CD4-positive, CD25-positive, alpha-beta regulatory T cell (primary cell): ENCODE measurements at regions not wholly inside any gene's neighbourhood (a gene's known extent, or its start where the extent isn't known, plus 50 kb on each side); places are given as distances from the start of the nearest gene placed in this dataset.

Source experiments
- ATAC-seq, 2 donors: fragments of 150-1000 bp; cut with Tn5 transposase; one replicate each; pipeline ENCODE4 v1.10.0; 2021; ENCODE audit warnings: low read depth in 2 of 2, moderate number of reproducible peaks in 2 of 2, moderate library complexity in 1 of 2
- DNase-seq, 3 donors: peaks; one replicate each; pipeline versions ENCODE4 v3.0.0 to v3.0.0-alpha.2; 2012 to 2022; ENCODE audit warnings: mixed read lengths in 1 of 3
- H3K27ac ChIP-seq: one replicate; pipeline ENCODE4 v1.7.0; 2013; ENCODE audit warnings: mild to moderate bottlenecking, low read length; ENCODE audit not compliant: insufficient read depth, poor library complexity, severe bottlenecking
- H3K27me3 ChIP-seq: one replicate; pipeline ENCODE4 v1.7.0; 2013; ENCODE audit warnings: low read length; ENCODE audit not compliant: control insufficient read depth, insufficient read depth
- H3K36me3 ChIP-seq: one replicate; pipeline ENCODE4 v1.7.0; 2013; ENCODE audit warnings: mild to moderate bottlenecking, low read length, moderate library complexity; ENCODE audit not compliant: control insufficient read depth, insufficient read depth
- H3K4me1 ChIP-seq: 2 replicates; pipeline ENCODE4 v1.7.0; 2013; ENCODE audit warnings: mild to moderate bottlenecking, low read length; ENCODE audit not compliant: insufficient read depth, control insufficient read depth, poor library complexity, severe bottlenecking
- H3K4me3 ChIP-seq: one replicate; pipeline ENCODE4 v1.7.0; 2013; ENCODE audit warnings: low read depth, mild to moderate bottlenecking, low read length, moderate library complexity
- H3K9me3 ChIP-seq, 2 experiments: 1 replicate in 1 of 2; 2 replicates in 1 of 2; pipeline ENCODE4 v1.7.0; 2013; ENCODE audit warnings: low read length in 2 of 2, mild to moderate bottlenecking in 1 of 2, moderate library complexity in 1 of 2; ENCODE audit not compliant: control insufficient read depth in 2 of 2
- H3K27ac Mint-ChIP-seq, 3 donors: one replicate each; pipeline ENCODE4 v1.8.0; 2020 to 2022; ENCODE audit warnings: mild to moderate bottlenecking in 3 of 3, mixed read lengths in 3 of 3, moderate library complexity in 2 of 3
- H3K27me3 Mint-ChIP-seq: one replicate; pipeline ENCODE4 v1.8.0; 2022; ENCODE audit warnings: mild to moderate bottlenecking, mixed read lengths
- H3K36me3 Mint-ChIP-seq: one replicate; pipeline ENCODE4 v1.8.0; 2020; ENCODE audit warnings: mixed read lengths
- H3K4me1 Mint-ChIP-seq, 4 donors: one replicate each; pipeline ENCODE4 v1.8.0; 2020 to 2022; ENCODE audit warnings: mixed read lengths in 4 of 4, mild to moderate bottlenecking in 1 of 4
- H3K4me3 Mint-ChIP-seq, 4 donors: one replicate each; pipeline ENCODE4 v1.8.0; 2020 to 2022; ENCODE audit warnings: mild to moderate bottlenecking in 4 of 4, mixed read lengths in 4 of 4, moderate library complexity in 3 of 4
- H3K9me3 Mint-ChIP-seq, 7 donors: one replicate each; pipeline ENCODE4 v1.8.0; 2020 to 2022; ENCODE audit warnings: mixed read lengths in 7 of 7, mild to moderate bottlenecking in 3 of 7, moderate library complexity in 2 of 7

- H3K9me3 Mint-ChIP-seq, result peaks cover 0 to 7% (median 3%) of the 10 kb centered on the region in 7 donors
- no peaks in the 10 kb centered on the region for H3K27me3 Mint-ChIP-seq
These were observed 791.0 kb downstream of the OTOL1 start for GRCh38 chr3:162287600-162287999.

GRCh38 chr3:162292409-162292808 is 795.8 kb downstream of the OTOL1 start:
- no peaks in the 10 kb centered on the region for H3K9me3 ChIP-seq
- Mint-ChIP-seq H3K27ac (no peak overlapping the region), H3K9me3 (peaks cover 0 to 20% (median 3%) of the 10 kb centered on the region in 7 donors), H3K36me3 (no peaks in the 10 kb centered on the region), H3K4me3 (no peak overlapping the region), H3K4me1 (no peaks in the 10 kb centered on the region), H3K27me3 (no peaks in the 10 kb centered on the region)
- H3K27me3 ChIP-seq, result no peaks in the 10 kb centered on the region
- no peak for ATAC-seq
- no peaks in the 10 kb centered on the region for H3K4me1 ChIP-seq
- H3K27ac ChIP-seq, result no peak overlapping the region
- no peaks in the 10 kb centered on the region for H3K36me3 ChIP-seq
- H3K4me3 ChIP-seq, result no peak overlapping the region
- no peak for DNase-seq

More at GRCh38 chr3:162287600-162287999, 791.0 kb downstream of the OTOL1 start:
- Mint-ChIP-seq H3K4me3 (no peak overlapping the region), H3K27ac (no peak overlapping the region), H3K36me3 (no peaks in the 10 kb centered on the region), H3K4me1 (no peaks in the 10 kb centered on the region)
- ATAC-seq (no peak), DNase-seq (no peak)
- no peaks in the 10 kb centered on the region for H3K9me3 ChIP-seq
- no peak overlapping the region for H3K27ac ChIP-seq
- H3K4me1 ChIP-seq, result no peaks in the 10 kb centered on the region
- H3K36me3 ChIP-seq, result no peaks in the 10 kb centered on the region
- no peak overlapping the region for H3K4me3 ChIP-seq
- no peaks in the 10 kb centered on the region for H3K27me3 ChIP-seq

DNA sequence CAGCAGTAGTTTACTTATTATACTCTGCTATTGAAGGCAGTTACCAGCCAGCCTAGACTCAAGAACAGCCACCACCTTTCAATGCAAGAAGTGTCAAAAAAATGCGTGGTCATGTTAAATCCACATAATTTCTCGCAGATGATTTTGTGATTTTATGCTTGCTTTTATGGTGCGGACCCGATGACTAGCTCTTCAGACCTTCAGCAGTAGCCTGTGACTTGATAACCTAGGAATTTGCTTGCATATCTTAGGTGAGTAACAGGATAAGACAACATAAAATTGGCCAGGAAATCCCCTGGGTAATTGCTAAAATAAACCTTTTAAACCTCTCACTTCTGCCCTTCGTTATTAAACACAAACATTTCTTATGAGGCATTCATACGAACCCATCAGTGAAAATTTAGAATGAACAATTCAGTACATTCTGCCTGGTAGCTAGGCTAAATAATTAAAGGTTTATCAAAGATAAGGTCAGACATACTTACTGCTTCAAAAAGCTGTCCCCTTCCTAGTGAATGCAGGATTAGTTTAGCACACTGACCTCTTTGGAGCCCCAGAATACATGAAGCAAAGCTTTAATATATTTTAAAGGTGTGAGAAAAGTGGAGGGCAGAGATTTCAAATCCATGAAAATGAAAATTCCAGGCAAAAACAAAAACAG is 798.8 kb downstream of the OTOL1 start:
- Mint-ChIP-seq H3K4me1 (no peaks in the 10 kb centered on the region), H3K9me3 (peaks cover 0 to 20% (median 3%) of the 10 kb centered on the region in 7 donors), H3K27ac (no peak overlapping the region), H3K27me3 (no peaks in the 10 kb centered on the region), H3K36me3 (no peaks in the 10 kb centered on the region), H3K4me3 (no peak overlapping the region)
- no peaks in the 10 kb centered on the region for H3K36me3 ChIP-seq
- DNase-seq, result no peak
- H3K4me1 ChIP-seq, result no peaks in the 10 kb centered on the region
- ATAC-seq, result no peak
- no peaks in the 10 kb centered on the region for H3K27me3 ChIP-seq
- peaks cover 0 to 2% of the 10 kb centered on the region in 2 experiments for H3K9me3 ChIP-seq
- no peak overlapping the region for H3K27ac ChIP-seq
- H3K4me3 ChIP-seq, result no peak overlapping the region

DNA sequence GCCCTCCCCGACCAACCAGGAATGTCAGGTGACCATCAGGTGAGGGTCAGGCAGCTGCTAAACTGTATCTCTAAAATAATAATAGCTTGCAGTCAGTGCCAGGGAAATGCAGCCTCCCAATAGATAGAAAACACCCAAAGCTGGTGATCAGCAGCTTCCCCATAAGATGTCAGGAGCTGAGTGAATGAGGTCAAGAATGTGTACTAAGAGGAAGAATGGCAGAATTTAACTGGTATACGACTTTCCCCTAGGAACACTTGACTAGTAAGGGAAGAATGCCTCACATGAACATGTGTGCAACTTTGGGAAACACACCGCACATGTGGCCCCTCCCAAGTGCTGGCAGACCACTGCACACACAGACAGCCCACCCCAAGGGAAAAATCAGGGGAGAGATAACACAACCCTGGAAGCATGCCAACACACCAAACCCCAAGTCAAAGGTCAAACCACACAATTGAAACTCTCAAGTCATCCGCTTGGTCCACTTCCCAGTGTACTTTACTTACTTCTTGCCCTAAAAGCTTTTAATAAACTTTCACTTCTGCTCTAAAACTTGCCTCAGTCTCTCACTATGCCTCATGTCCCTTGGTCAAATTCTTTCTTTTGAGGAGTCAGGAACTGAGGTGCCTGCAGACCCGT is 806.5 kb downstream of the OTOL1 start:
- no peak for ATAC-seq
- Mint-ChIP-seq H3K36me3 (no peaks in the 10 kb centered on the region), H3K4me1 (no peaks in the 10 kb centered on the region), H3K9me3 (peaks cover 0 to 6% (median 3%) of the 10 kb centered on the region in 7 donors), H3K27me3 (no peaks in the 10 kb centered on the region), H3K27ac (no peak overlapping the region), H3K4me3 (no peak overlapping the region)
- Histone ChIP-seq H3K4me1 (no peaks in the 10 kb centered on the region), H3K9me3 (peaks cover 0 to 2% of the 10 kb centered on the region in 2 experiments), H3K4me3 (no peak overlapping the region), H3K36me3 (no peaks in the 10 kb centered on the region), H3K27ac (no peak overlapping the region), H3K27me3 (no peaks in the 10 kb centered on the region)
- no peak for DNase-seq

DNA sequence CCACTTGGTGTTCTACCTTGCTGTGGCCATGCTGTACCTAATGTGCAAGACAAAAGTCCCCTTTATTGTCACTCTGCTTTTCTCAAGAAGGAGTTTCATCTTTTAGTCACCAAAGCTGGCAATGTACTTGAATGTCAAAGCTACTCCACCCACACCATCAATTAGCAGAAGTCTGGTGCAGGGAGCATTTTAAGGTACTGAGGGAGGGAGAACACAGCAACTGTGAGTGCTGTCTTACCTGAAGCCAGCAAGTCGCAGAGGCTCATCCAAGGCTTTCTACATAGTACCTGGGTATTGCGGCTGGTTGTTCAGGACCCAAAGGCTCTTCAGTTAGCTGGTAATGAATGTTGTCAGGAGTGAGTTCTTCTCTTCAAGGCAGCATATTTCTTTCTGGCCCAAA is 820.4 kb downstream of the OTOL1 start:
- Histone ChIP-seq H3K27ac (no peak overlapping the region), H3K27me3 (no peaks in the 10 kb centered on the region), H3K36me3 (no peaks in the 10 kb centered on the region), H3K9me3 (peaks cover 2 to 6% of the 10 kb centered on the region in 2 experiments), H3K4me3 (no peak overlapping the region), H3K4me1 (no peaks in the 10 kb centered on the region)
- no peaks in the 10 kb centered on the region for H3K4me1 Mint-ChIP-seq
- no peaks in the 10 kb centered on the region for H3K36me3 Mint-ChIP-seq
- no peak overlapping the region for H3K27ac Mint-ChIP-seq
- DNase-seq (no peak), ATAC-seq (no peak)
- H3K27me3 Mint-ChIP-seq, result no peaks in the 10 kb centered on the region
- H3K9me3 Mint-ChIP-seq, result peaks cover 3 to 35% (median 8%) of the 10 kb centered on the region in 7 donors
- no peak overlapping the region for H3K4me3 Mint-ChIP-seq

DNA sequence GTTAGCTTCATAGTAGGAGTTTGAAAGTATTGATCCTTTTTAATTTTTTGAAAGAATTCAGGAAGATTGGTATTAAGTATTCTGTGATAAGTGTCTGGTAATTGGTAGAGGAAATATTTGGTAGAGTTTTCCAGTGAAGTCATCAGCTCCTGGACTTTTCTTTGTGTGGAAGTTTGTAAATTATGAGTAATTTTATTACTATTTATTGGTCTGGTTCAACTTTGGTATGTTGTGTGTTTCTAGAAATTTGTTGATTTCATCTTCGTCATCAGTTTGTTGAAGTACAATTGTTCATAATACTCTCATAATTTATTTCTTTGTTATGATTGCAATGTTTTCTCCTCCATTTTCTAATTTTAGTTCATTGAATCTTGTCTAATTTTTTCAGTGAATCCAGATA is 832.0 kb downstream of the OTOL1 start:
- Mint-ChIP-seq H3K27ac (no peak overlapping the region), H3K36me3 (no peaks in the 10 kb centered on the region), H3K27me3 (no peaks in the 10 kb centered on the region), H3K9me3 (peaks cover 0 to 23% (median 5%) of the 10 kb centered on the region in 7 donors), H3K4me1 (no peaks in the 10 kb centered on the region), H3K4me3 (no peak overlapping the region)
- DNase-seq (no peak), ATAC-seq (no peak)
- Histone ChIP-seq H3K4me3 (no peak overlapping the region), H3K9me3 (peaks cover 0 to 2% of the 10 kb centered on the region in 2 experiments), H3K27me3 (no peaks in the 10 kb centered on the region), H3K36me3 (no peaks in the 10 kb centered on the region), H3K27ac (no peak overlapping the region), H3K4me1 (no peaks in the 10 kb centered on the region)

DNA sequence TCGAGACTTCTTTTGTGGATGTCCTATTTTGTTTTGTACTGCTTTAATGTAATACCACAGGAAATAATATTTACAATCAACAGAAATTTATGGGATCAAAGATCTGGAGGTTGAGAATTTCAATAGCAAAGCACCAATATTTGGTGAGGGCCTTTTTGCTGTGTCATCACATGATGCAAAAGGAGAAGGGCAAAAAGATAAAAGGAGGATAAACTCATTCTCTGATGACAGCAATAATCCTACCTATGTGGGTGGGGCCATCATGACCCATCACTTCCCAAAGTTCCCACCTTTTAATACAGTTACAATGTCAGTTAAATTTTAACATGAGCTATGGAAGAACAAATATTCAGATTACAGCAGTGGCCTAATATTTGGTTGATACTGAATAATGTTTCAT is 832.9 kb downstream of the OTOL1 start:
- no peak overlapping the region for H3K4me3 ChIP-seq
- H3K36me3 ChIP-seq, result no peaks in the 10 kb centered on the region
- H3K27me3 Mint-ChIP-seq, result no peaks in the 10 kb centered on the region
- H3K9me3 ChIP-seq, result peaks cover 0 to 2% of the 10 kb centered on the region in 2 experiments
- no peak overlapping the region for H3K27ac Mint-ChIP-seq
- no peaks in the 10 kb centered on the region for H3K36me3 Mint-ChIP-seq
- H3K9me3 Mint-ChIP-seq, result peaks cover under 1 to 21% (median 6%) of the 10 kb centered on the region in 7 donors
- ATAC-seq (no peak), DNase-seq (no peak)
- H3K4me1 Mint-ChIP-seq, result no peaks in the 10 kb centered on the region
- no peak overlapping the region for H3K27ac ChIP-seq
- no peaks in the 10 kb centered on the region for H3K27me3 ChIP-seq
- no peaks in the 10 kb centered on the region for H3K4me1 ChIP-seq
- no peak overlapping the region for H3K4me3 Mint-ChIP-seq

GRCh38 chr3:162332344-162332743 is 835.7 kb downstream of the OTOL1 start:
- Histone ChIP-seq H3K27ac (no peak overlapping the region), H3K9me3 (peaks cover 2 to 4% of the 10 kb centered on the region in 2 experiments), H3K4me1 (no peaks in the 10 kb centered on the region), H3K36me3 (no peaks in the 10 kb centered on the region), H3K27me3 (no peaks in the 10 kb centered on the region), H3K4me3 (no peak overlapping the region)
- Mint-ChIP-seq H3K36me3 (no peaks in the 10 kb centered on the region), H3K27ac (no peak overlapping the region), H3K4me3 (no peak overlapping the region), H3K27me3 (no peaks in the 10 kb centered on the region), H3K9me3 (peaks cover 0 to 25% (median 7%) of the 10 kb centered on the region in 7 donors), H3K4me1 (no peaks in the 10 kb centered on the region)
- ATAC-seq (no peak), DNase-seq (no peak)
